Right lobe of liver (tissue), 6 donors: ENCODE measurements at regions not wholly inside any gene's neighbourhood (a gene's known extent, or its start where the extent isn't known, plus 50 kb on each side); places are given as distances from the start of the nearest gene placed in this dataset.

ENCODE experiments used
- ATAC-seq, 4 donors: fragments of 200-7000 bp; cut with Tn5 transposase; one replicate each; pipeline ENCODE4 v1.9.1; 2020; ENCODE audit warnings: mild to moderate bottlenecking in 4 of 4, moderate library complexity in 4 of 4
- DNase-seq, 3 donors: peaks; one replicate each; pipeline ENCODE4 v3.0.0-alpha.2; 2020
- H3K27ac ChIP-seq, 3 donors: fragments of 200-600 bp; one replicate each; pipeline ENCODE4 v1.8.0; 2022
- H3K27me3 ChIP-seq, 2 donors: fragments of 200-600 bp; one replicate each; pipeline ENCODE4 v1.8.0; 2022
- H3K36me3 ChIP-seq, 4 donors: fragments of 200-600 bp; sonication (generic) in 1 of 4; one replicate each; pipeline versions ENCODE4 v1.5.1 to v1.8.0; 2017 to 2022; ENCODE audit warnings: control low read depth in 1 of 4
- H3K4me1 ChIP-seq, 4 donors: fragments of 200-600 bp; sonication (generic) in 1 of 4; one replicate each; pipeline versions ENCODE4 v1.5.1 to v1.8.0; 2017 to 2022; ENCODE audit warnings: control low read depth in 1 of 4
- H3K4me3 ChIP-seq, 3 donors: fragments of 200-600 bp; one replicate each; pipeline ENCODE4 v1.8.0; 2022
- H3K9me3 ChIP-seq, 4 donors: fragments of 200-600 bp; sonication (generic) in 1 of 4; one replicate each; pipeline versions ENCODE4 v1.5.1 to v1.8.0; 2017 to 2022; ENCODE audit warnings: control low read depth in 1 of 4
- CTCF ChIP-seq, 4 donors: fragments of 200-600 bp in 3 of 4; fragments of 450-650 bp in 1 of 4; IDR thresholded peaks; one replicate each; pipeline versions ENCODE4 v1.5.1 to v1.8.0; 2016 to 2022; ENCODE audit warnings: antibody characterized with exemption in 4 of 4, mild to moderate bottlenecking in 2 of 4
- POLR2A ChIP-seq: fragments of 450-650 bp; IDR thresholded peaks from one replicate; pipeline ENCODE4 v1.6.1; 2017; ENCODE audit warnings: antibody characterized with exemption, mild to moderate bottlenecking
- WGBS: methylation state at CpG from one replicate; pipeline ENCODE4 v1.1.6; 2018; ENCODE audit warnings: low coverage, low lambda C conversion rate; ENCODE audit not compliant: insufficient coverage; ENCODE audit errors: missing lambda C conversion rate; 5-methylcytosine and 5-hydroxymethylcytosine counted together
- intact Hi-C, 2 donors: fragments of 100-400 bp; cut with DNase I; formaldehyde crosslinking; loops; one replicate each; pipeline versions ENCODE4 v1.11.2 to v1.14.1; 2022
- donor health status: DM: no; HTN: yes; CAD: no.
- donor health status: DM: no; HTN: no; CAD: no.
- donor health status: DM: no; HTN: no; CAD: no.
- donor health status: DM: no; HTN: yes; CAD: no.
- donor health status: DM: no; HTN: yes; CAD: no.

- no peak overlapping the region for H3K27ac ChIP-seq
- DNase-seq (no peak), ATAC-seq (no peak)
- TF ChIP-seq CTCF (IDR thresholded peaks at IDR 0.05) = no peak
- no peak for TF ChIP-seq POLR2A
- intact Hi-C loops = no loop called here
- no peaks in the 10 kb centered on the region for H3K4me1 ChIP-seq
- 40% methylated on average over 1 of the region's 1 CpG for whole genome bisulfite sequencing
- H3K9me3 ChIP-seq = no peaks in the 10 kb centered on the region
- H3K27me3 ChIP-seq = no peaks in the 10 kb centered on the region
- no peaks in the 10 kb centered on the region for H3K36me3 ChIP-seq
- no peak overlapping the region for H3K4me3 ChIP-seq
Measured at GRCh38 chr3:21860657-21861056, 109.6 kb upstream of the ZNF385D start.

- H3K27ac ChIP-seq = no peak overlapping the region
- no peak overlapping the region for H3K4me3 ChIP-seq
- no peaks in the 10 kb centered on the region for H3K4me1 ChIP-seq
- 60% methylated on average over 2 of the region's 2 CpGs for WGBS
- no peaks in the 10 kb centered on the region for H3K9me3 ChIP-seq
- DNase-seq (no peak), ATAC-seq (no peak)
- TF ChIP-seq POLR2A = no peak
- TF ChIP-seq CTCF (IDR thresholded peaks at IDR 0.05) = no peak
- no peaks in the 10 kb centered on the region for H3K27me3 ChIP-seq
- intact Hi-C loops = no loop called here
- no peaks in the 10 kb centered on the region for H3K36me3 ChIP-seq
Measured at GRCh38 chr3:21876782-21877181, 125.8 kb upstream of the ZNF385D start.

DNA sequence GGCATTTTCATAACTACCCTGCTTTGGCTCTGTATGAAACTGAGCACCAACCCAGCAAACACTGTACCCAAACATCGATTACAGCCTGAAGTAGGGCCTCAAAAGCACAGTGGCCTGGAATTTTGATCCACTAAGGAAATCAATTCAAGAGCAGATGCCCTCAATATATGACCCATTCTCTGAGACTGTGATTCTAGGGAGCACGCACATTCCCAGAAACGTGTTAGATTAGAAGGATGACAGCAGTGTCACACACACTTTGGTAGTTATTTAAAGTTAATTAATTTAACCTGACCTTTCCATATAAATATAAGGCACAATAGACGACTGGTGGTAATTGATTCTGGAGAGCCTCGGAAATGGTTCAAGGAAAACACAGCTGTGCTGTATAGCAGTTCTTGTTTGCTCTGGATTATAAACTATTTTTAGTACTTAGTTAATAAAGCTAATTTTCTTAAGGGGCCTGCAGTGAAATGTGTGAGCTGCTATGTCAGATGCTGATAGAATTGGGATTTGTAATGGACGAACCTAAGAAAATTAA is 126.3 kb upstream of the ZNF385D start:
- Histone ChIP-seq H3K4me1 (no peaks in the 10 kb centered on the region), H3K9me3 (no peaks in the 10 kb centered on the region), H3K4me3 (no peak overlapping the region), H3K27me3 (no peaks in the 10 kb centered on the region), H3K27ac (no peak overlapping the region), H3K36me3 (no peaks in the 10 kb centered on the region)
- TF ChIP-seq CTCF (IDR thresholded peaks at IDR 0.05) (no peak), POLR2A (no peak)
- DNase-seq (no peak), ATAC-seq (no peak)
- intact Hi-C loops = no loop called here
- 64% methylated on average over 6 of the region's 6 CpGs for WGBS

- intact Hi-C loops = no loop called here
- 78% methylated on average over 7 of the region's 7 CpGs for WGBS
Measured at GRCh38 chr3:21879184-21879886, 128.3 kb upstream of the ZNF385D start.

More at GRCh38 chr3:21879184-21879886, 128.3 kb upstream of the ZNF385D start:
- ATAC-seq (no peak), DNase-seq (no peak)
- Histone ChIP-seq H3K27ac (no peak overlapping the region), H3K9me3 (no peaks in the 10 kb centered on the region), H3K4me3 (no peak overlapping the region), H3K36me3 (no peaks in the 10 kb centered on the region), H3K27me3 (no peaks in the 10 kb centered on the region), H3K4me1 (no peaks in the 10 kb centered on the region)
- TF ChIP-seq CTCF (IDR thresholded peaks at IDR 0.05) = no peak
- TF ChIP-seq POLR2A = no peak
